ENCODE measurements at regions not wholly inside any gene's neighbourhood (a gene's known extent, or its start where the extent isn't known, plus 50 kb on each side); places are given as distances from the start of the nearest gene placed in this dataset.

- WGBS, result 22% methylated on average over 1 of the region's 1 CpG
- H3K27ac ChIP-seq (replicated peaks in 1 of 4), result no peak overlapping the region
Measured at GRCh38 chr2:226580403-226580802, 219.2 kb downstream of the IRS1 start.

GRCh38 chr2:226579519-226579918 lies 220.1 kb downstream of the IRS1 start:
- TF ChIP-seq POLR2AphosphoS5 (IDR thresholded peaks at IDR 0.05) (no peak), POLR2A (IDR thresholded peaks at IDR 0.05; ENCODE audit: low read depth) (no peak)
- 84% methylated on average over 2 of the region's 2 CpGs for WGBS
- Histone ChIP-seq H3K27me3 (no peaks in the 10 kb centered on the region), H3K36me3 (no peaks in the 10 kb centered on the region), H3K9me3 (no peaks in the 10 kb centered on the region), H3K4me1 (peaks cover 9 to 30% (median 19%) of the 10 kb centered on the region in 4 donors), H3K27ac (replicated peaks in 1 of 4) (no peak overlapping the region), H3K4me3 (no peak overlapping the region)
- intact Hi-C loops (cut with DNase I), result no loop called here
- no peak for DNase-seq (ENCODE audit: extremely low spot score)

More at GRCh38 chr2:226580403-226580802, 219.2 kb downstream of the IRS1 start:
- Histone ChIP-seq H3K36me3 (no peaks in the 10 kb centered on the region), H3K4me1 (peaks cover 9 to 31% (median 19%) of the 10 kb centered on the region in 4 donors), H3K4me3 (no peak overlapping the region), H3K9me3 (no peaks in the 10 kb centered on the region), H3K27me3 (no peaks in the 10 kb centered on the region)
- TF ChIP-seq POLR2A (IDR thresholded peaks at IDR 0.05; ENCODE audit: low read depth) (no peak), POLR2AphosphoS5 (IDR thresholded peaks at IDR 0.05) (no peak), EP300 (IDR thresholded peaks at IDR 0.05) (no peak), CTCF (IDR thresholded peaks at IDR 0.05) (no peak)
- DNase-seq (ENCODE audit: extremely low spot score), result no peak
- intact Hi-C loops (cut with DNase I), result no loop called here

- no peak for DNase-seq (ENCODE audit: extremely low spot score)
- H3K27me3 ChIP-seq, result no peaks in the 10 kb centered on the region
- TF ChIP-seq POLR2AphosphoS5 (IDR thresholded peaks at IDR 0.05) (peak in 1 of 2 donors; percentile 26), POLR2A (IDR thresholded peaks at IDR 0.05; ENCODE audit: low read depth) (no peak)
- H3K27ac ChIP-seq (replicated peaks in 1 of 4), result no peak overlapping the region
- no peaks in the 10 kb centered on the region for H3K9me3 ChIP-seq
- intact Hi-C loops (cut with DNase I), result no loop called here
- no peaks in the 10 kb centered on the region for H3K36me3 ChIP-seq
- no peak overlapping the region for H3K4me3 ChIP-seq
- WGBS, result 82% methylated on average over 1 of the region's 1 CpG
- peaks cover 9 to 24% (median 16%) of the 10 kb centered on the region in 4 donors for H3K4me1 ChIP-seq
Measured at GRCh38 chr2:226578879-226579278, 220.7 kb downstream of the IRS1 start.

- intact Hi-C loops (cut with DNase I), result no loop called here
- no peak overlapping the region for H3K4me3 ChIP-seq
- WGBS, result 92% methylated on average over 3 of the region's 3 CpGs
Measured at GRCh38 chr2:226578373-226578772, 221.2 kb downstream of the IRS1 start.

GRCh38 chr2:226575928-226576327 lies 223.7 kb downstream of the IRS1 start:
- H3K4me3 ChIP-seq, result no peak overlapping the region
- TF ChIP-seq EP300 (IDR thresholded peaks at IDR 0.05) (no peak), POLR2AphosphoS5 (IDR thresholded peaks at IDR 0.05) (no peak), POLR2A (IDR thresholded peaks at IDR 0.05; ENCODE audit: low read depth) (no peak), CTCF (IDR thresholded peaks at IDR 0.05) (no peak)
- WGBS, result 81% methylated on average over 4 of the region's 4 CpGs
- H3K9me3 ChIP-seq, result no peaks in the 10 kb centered on the region
- peaks cover 0 to 5% (median under 1%) of the 10 kb centered on the region in 4 donors for H3K4me1 ChIP-seq
- no peaks in the 10 kb centered on the region for H3K27me3 ChIP-seq
- intact Hi-C loops (cut with DNase I), result no loop called here
- H3K36me3 ChIP-seq, result no peaks in the 10 kb centered on the region
- no peak for DNase-seq (ENCODE audit: extremely low spot score)
- no peak overlapping the region for H3K27ac ChIP-seq (replicated peaks in 1 of 4)

More at GRCh38 chr2:226578373-226578772, 221.2 kb downstream of the IRS1 start:
- DNase-seq (ENCODE audit: extremely low spot score), result no peak
- no peaks in the 10 kb centered on the region for H3K27me3 ChIP-seq
- H3K27ac ChIP-seq (replicated peaks in 1 of 4), result no peak overlapping the region
- no peak for TF ChIP-seq EP300 (IDR thresholded peaks at IDR 0.05)
- no peak for TF ChIP-seq CTCF (IDR thresholded peaks at IDR 0.05)
- TF ChIP-seq POLR2A (IDR thresholded peaks at IDR 0.05; ENCODE audit: low read depth), result no peak
- no peak for TF ChIP-seq POLR2AphosphoS5 (IDR thresholded peaks at IDR 0.05)
- H3K36me3 ChIP-seq, result no peaks in the 10 kb centered on the region
- H3K9me3 ChIP-seq, result no peaks in the 10 kb centered on the region
- peaks cover 9 to 19% (median 11%) of the 10 kb centered on the region in 4 donors for H3K4me1 ChIP-seq

- no peaks in the 10 kb centered on the region for H3K4me1 ChIP-seq
- intact Hi-C loops (cut with DNase I), result no loop called here
- no peaks in the 10 kb centered on the region for H3K36me3 ChIP-seq
- TF ChIP-seq EP300 (IDR thresholded peaks at IDR 0.05) (no peak), CTCF (IDR thresholded peaks at IDR 0.05) (no peak)
- H3K27ac ChIP-seq (replicated peaks in 1 of 4), result no peak overlapping the region
- no peaks in the 10 kb centered on the region for H3K9me3 ChIP-seq
- H3K4me3 ChIP-seq, result no peak overlapping the region
- H3K27me3 ChIP-seq, result no peaks in the 10 kb centered on the region
- no peak for DNase-seq (ENCODE audit: extremely low spot score)
Measured at GRCh38 chr2:226573158-226573557, 226.5 kb downstream of the IRS1 start.

Data from esophagus muscularis mucosa (tissue), 4 donors.